ENCODE measurements at regions not wholly inside any gene's neighbourhood (a gene's known extent, or its start where the extent isn't known, plus 50 kb on each side); places are given as distances from the start of the nearest gene placed in this dataset.
"Not testable (repeated sequence)": the region's sequence is repeated elsewhere in the genome, so short reads cannot be mapped to it uniquely, and the experiment has no call there.

- DNase-seq: no peak
Measured at GRCh38 chr5:96124589-96124988, 162.9 kb upstream of the ELL2 start.

GRCh38 chr5:96123418-96123817 lies 161.8 kb upstream of the ELL2 start:
- DNase-seq: no peak

GRCh38 chr5:96121364-96121763 lies 159.7 kb upstream of the ELL2 start:
- DNase-seq: no peak

GRCh38 chr5:96120120-96120519 lies 158.5 kb upstream of the ELL2 start:
- DNase-seq: no peak

- no peak for DNase-seq
Measured at GRCh38 chr5:96117771-96118651, 156.4 kb upstream of the ELL2 start.

GRCh38 chr5:96115147-96115807 lies 153.6 kb upstream of the ELL2 start:
- no peak for DNase-seq

- no peak for DNase-seq
Measured at GRCh38 chr5:96114736-96115135, 153.1 kb upstream of the ELL2 start.

- no peak for DNase-seq
Measured at GRCh38 chr5:96113170-96113939, 151.7 kb upstream of the ELL2 start.

GRCh38 chr5:96112703-96113102 lies 151.1 kb upstream of the ELL2 start:
- no peak for DNase-seq

- DNase-seq: no peak
Measured at GRCh38 chr5:96112123-96112670, 150.5 kb upstream of the ELL2 start.

GRCh38 chr5:96111080-96111756 lies 149.6 kb upstream of the ELL2 start:
- no peak for DNase-seq

GRCh38 chr5:96110300-96110699 lies 148.6 kb upstream of the ELL2 start:
- DNase-seq: no peak

- not testable (repeated sequence) for DNase-seq
Measured at GRCh38 chr5:96108629-96109028, 147.0 kb upstream of the ELL2 start.

- not testable (repeated sequence) for DNase-seq
Measured at GRCh38 chr5:96103829-96104228, 142.2 kb upstream of the ELL2 start.

- DNase-seq: no peak
Measured at GRCh38 chr5:96101358-96102089, 139.9 kb upstream of the ELL2 start.

GRCh38 chr5:96097488-96097887 lies 135.8 kb upstream of the ELL2 start:
- DNase-seq: not testable (repeated sequence)

- no peak for DNase-seq
Measured at GRCh38 chr5:96096724-96097123, 135.1 kb upstream of the ELL2 start.

GRCh38 chr5:96094904-96095303 lies 133.3 kb upstream of the ELL2 start:
- no peak for DNase-seq

GRCh38 chr5:96093890-96094381 lies 132.3 kb upstream of the ELL2 start:
- DNase-seq: no peak

GRCh38 chr5:96093340-96093739 lies 131.7 kb upstream of the ELL2 start:
- DNase-seq: no peak

GRCh38 chr5:96091874-96092273 lies 130.2 kb upstream of the ELL2 start:
- DNase-seq: no peak

- no peak for DNase-seq
Measured at GRCh38 chr5:96090215-96090614, 128.6 kb upstream of the ELL2 start.
